ENCODE measurements at regions not wholly inside any gene's neighbourhood (a gene's known extent, or its start where the extent isn't known, plus 50 kb on each side); places are given as distances from the start of the nearest gene placed in this dataset.

DNA sequence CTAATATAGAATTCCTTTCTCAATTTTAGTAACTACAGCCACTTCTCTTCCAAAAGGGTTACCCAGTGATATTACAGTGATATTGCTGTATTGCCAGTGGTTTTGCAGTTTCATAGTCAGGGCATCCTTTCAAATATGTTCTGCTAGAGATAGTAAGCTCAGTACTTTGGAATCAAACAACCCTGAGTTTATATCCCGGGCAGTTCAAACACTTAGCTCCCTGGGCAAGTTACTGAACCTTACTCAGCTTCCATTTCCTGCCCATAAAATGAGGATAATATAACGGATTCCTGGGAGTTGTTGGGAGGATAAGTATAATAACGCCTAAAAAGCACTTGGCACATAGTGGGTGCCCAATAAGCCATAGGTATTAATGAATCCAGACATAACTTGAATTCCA lies 212.6 kb upstream of the PARD3B start:
- DNase-seq, result no peak

DNA sequence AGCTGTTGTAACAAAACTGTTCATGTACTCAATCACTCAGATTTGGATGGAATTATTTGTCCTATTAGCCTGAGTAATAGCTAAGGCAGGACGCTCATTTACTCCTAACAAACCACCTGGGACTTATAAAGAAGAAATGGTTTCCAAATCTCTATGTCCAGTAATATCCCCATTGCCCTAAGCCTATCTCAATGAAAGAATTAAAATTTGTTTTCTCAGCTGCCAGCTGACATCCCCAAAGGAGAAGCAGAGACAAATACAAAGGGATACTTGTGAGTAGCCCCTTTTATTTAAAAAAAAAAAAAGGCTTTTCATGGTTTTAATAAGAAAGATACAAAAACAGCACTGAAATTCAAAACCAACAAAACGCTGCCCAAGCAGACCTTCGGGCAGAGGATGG lies 211.4 kb upstream of the PARD3B start:
- no peak for DNase-seq

DNA sequence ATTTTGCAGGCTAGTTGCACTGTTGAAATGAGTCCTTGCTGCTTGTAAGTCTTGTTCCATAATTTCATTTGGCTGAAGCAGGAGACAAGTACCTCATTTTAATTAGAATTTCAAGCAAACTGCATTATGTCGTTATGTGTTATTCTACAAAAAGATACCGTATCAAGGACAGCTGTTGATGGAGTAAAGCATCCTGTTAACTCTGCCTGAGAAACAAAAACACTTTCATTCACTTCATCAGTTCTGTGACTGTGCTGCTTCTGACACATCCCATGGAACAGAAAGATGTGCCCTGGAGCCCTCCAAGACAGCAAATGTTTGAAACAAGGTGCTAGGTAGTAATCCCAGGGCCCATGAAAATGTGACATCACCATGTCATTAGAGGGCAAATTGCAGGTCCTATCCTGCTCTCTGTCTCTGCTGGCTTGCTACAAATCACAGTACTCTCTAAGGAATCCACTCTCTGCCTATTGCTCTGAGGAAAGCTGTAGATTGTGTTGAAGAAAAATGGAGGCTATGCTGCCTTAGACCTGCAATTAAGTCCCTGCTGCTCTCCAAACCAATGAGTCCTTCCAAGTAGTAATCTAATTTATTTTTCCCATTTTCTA lies 209.7 kb upstream of the PARD3B start:
- DNase-seq, result no peak

DNA sequence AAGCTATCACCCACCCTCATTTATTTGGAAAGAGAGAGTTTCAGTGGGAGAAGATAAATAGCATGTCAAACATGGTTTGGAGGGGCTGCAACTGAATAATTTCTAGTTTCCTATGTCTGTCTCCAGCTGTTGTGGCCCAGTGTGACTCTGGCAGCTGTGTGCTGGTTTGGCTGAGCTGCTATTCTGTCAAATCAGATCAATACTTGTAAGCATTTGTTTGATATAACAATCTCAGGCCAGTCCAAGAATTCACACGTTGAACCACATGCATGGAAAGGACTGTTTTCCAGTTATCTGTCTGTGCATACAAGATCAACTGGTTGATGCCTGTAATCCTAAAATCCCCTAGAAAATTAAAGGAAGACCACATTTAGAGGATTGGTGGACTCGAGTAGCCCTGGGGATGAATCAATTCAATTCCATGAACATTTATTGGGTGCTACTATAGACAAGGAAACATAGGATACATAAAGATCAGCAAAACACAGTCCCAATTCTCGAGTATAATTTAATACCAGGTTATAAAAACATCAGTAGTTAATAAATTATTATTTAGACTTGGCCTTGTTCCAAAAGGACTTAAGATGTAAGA lies 209.0 kb upstream of the PARD3B start:
- no peak for DNase-seq

DNA sequence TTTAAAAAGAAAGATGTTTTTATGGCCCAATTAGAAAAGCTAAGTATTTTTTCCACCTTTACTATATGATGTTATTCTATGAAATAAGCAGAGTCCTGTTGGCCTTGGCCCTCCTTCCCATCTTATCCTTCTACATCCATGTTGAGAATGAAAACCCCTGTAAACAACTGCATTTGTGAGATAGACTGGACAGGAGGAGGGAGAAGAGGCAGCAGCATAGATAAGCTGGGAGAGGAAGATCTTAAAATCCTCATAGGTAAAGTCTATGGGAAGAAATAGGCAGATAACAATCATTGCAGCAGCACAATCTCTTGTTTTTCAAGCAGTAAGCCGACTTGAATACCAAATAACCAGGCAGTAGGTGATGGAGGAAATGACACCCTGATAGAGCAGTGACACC lies 207.6 kb upstream of the PARD3B start:
- DNase-seq, result no peak

DNA sequence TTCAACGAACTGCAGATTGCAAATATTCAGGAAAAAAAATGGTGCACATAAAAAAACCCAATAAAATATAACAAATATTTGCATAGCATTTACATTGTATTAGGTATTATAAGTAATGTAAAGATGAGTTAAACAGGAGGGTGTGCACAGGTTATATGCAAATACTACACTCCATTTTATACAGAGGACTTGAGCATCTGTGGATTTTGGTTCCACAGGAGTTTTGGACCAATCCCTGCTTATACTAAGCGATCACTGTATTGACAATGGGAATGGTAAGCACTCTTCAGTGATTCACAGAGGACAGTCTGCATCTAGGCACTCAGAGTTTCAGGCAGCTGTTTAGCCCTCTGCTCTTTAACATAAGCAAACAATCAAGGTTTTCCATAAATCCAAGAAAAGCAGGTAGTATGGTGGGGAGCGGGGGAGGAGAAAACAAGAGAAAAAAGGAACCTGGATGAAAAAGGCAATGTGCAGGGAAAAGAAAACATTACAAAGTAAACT lies 206.0 kb upstream of the PARD3B start:
- no peak for DNase-seq

DNA sequence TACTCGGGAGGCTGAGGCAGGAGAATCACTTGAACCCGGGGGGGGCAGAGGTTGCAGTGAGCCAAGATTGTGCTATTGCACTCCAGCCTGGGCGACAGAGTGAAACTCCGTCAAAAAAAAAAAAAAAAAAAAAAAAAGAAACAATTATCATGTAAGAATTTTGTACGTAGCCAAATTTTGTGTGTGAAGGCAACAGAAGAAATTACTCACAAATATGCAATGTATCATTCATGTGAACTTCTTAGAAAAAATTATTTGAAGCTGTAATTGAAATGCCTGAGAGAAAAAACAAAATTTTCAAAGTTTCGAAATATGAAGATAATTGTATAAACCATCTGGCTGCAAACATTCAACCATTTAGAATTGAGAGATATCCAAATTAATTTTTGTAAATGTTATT lies 204.8 kb upstream of the PARD3B start:
- no peak for DNase-seq

DNA sequence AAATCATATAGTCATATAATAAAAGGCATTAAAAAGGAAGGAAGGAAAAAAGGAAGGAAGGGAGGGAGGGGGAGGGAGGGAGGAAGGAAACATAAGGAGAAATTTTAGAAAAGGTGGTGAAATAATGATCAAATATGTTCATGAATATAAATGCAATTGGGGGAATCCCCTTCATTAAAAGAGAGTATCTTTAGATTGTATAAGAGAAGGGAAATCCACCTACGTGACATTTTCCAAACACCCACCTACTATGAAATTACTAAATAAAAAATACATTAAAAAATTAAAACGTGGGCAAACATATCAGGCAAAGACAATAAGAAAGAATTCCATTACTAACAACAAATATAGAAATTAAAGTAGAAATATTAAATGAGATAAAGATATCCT lies 203.4 kb upstream of the PARD3B start:
- DNase-seq, result no peak

DNA sequence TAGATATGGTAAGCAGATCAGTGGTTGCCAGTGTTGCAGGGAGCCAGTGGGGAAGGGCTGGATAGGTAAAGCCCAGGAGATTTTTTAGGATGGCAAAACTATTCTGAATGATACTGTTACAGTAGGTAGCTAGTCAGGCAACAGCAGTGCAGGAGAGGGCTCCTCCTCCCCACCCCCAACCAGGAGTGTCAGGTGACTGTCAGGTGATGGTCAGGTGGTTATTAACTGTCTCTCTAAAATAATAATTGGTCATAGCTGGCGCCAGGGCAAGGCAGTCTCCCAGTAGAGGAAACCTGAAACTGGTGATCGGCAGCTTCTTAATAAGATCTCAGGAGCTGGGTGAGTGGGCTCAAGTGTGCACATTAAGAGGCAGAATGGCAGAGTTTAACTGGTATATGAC lies 201.6 kb upstream of the PARD3B start:
- DNase-seq, result no peak

DNA sequence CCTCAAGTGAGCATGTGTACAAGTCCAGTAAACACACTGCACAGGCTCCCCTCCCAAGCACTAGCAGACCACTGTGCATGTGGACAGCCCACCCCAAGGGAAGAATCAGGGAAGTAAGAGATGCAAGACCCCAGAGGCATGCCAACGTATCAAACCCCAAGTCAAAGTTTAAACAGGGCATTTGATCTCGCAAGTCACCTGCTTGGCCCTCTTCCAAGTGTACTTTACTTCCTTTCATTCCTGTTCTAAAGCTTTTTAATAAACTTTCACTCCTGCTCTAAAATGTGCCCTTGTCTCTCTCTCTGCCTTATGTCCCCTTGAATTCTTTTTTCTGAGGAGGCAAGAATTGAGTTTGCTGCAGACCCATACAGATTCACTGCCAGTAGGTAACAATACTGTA lies 201.2 kb upstream of the PARD3B start:
- no peak for DNase-seq

DNA sequence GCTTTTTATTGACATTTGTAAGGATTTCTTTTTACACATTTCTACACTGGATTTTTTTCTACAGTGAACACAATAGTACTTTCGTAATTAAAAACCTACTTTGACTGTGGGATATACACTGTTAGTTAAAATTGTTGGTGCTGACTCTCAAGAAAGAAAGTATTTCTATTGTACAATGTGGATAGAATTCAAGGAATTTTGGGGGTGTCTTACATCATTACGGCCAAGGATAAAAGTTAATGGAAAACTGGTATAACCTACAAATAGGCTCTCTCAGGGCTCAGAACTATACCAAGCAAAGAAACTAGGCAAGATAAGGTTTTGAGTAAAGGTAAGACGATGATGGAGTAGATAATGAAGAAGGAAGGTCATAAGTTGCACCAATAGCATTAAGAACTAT lies 198.4 kb upstream of the PARD3B start:
- no peak for DNase-seq

DNA sequence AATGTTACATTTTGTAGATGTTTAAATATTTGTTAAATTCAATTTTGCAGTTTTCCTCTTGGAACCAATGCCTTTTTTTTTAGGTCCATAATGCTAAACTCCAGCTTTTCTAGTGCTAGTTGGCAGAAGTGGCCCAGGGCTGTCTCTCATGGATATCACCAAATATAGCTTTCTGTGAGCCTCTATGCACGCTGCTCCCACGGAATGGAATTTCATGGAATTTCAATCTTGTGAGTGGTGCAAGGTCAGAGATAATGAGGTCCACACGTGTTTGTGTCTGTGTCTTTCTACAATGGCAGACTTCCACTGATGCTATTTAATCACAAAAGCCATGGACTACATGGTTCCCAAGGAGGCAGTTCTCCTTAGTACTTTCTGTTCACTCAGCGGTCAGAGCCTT lies 191.5 kb upstream of the PARD3B start:
- no peak for DNase-seq

DNA sequence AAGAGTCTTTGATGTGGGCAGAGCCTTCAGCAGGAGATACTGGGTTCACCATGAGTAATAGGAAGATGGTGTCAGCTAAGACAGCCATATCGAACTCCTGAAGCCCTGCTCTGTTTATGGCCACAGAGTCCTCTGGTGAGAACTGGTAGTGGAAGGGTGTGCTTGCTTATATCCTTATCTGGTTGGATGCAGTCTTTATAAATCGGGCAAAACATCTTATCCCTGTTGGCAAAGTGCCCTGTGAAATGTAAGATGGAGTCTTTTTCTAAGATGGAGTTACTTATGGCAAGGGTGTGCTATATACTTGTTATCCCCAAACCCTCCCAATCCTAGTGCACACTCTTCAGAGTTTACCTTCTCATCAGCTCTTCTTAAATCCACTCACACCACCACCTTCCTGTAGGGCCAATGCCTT lies 190.8 kb upstream of the PARD3B start:
- no peak for DNase-seq

DNA sequence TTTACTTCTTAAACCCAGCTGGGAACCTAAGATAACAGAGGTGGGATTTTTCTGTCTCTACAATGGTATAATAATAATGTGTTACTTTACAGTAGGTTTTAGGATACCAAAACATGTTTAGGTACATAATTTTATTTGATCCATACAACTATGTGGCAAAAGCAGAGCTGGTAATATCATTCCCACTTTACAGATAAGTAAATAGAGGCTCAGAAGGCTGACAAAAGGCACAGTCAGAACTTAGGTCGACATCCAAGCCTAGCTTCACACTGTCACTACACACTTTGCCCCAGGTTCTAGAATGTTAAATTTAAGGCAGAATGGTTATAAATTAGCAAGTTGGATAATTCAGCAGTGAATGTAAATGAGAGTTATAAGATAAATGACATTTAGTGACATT lies 189.6 kb upstream of the PARD3B start:
- DNase-seq, result no peak

DNA sequence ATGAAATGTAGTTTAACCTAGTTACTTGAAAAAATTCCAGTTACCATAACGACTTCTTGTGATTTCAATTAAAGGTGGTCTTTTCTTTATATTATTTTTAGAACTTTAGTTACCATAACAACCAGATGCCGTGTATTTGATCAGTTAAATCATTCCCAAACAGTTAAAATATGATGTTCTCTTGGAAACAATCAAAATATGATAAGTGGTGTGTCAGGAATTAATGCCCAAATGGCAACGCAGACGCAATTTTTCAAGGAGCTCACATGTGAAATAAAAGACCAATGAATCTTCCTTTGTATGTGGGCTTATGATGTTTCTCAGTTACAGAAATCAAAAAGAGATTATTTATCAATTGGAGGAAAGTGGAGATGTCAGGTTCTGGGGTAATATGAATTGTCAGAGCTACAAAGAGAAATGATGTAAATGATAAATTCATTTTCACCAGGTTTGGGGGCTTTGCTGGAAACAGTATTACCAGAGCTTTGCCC lies 189.1 kb upstream of the PARD3B start:
- no peak for DNase-seq

DNA sequence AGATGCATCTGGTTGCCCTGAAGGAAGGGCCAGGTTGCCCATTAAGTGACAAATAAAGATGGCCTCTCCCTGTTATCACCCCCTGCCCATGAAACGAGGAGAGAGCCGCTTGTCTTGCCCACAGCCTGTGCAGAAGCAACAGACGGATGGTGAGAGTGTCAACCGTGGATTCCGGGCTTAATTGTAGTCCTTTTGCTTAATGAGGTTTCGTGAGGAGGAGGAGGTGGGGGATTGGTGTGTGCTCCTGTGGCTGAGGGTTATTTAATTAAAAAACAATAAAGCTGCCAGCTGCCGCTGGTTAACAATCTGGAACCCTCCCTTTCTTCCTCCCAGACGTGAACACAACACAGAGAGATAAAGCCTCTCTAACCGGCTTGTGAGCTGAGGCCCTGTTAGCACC lies 188.0 kb upstream of the PARD3B start:
- no peak for DNase-seq

DNA sequence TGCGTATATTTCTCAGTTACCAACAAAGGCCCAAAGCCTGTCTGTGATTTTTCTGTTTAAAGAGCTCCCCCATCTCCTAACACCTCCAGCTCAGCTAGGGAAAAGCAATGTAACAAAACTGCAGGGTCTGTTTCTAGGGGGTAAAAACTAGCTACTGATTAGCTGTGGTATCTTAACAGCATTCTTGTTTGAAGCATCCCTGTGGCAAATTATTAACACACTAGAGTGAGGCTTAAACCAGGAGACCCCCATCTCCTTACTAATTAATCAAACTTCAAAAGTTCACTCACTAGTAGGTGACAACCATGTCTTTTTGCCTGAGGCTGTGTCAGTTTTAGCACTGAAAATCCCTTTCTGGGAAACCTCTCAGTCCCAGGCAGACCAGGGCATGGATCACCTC lies 186.2 kb upstream of the PARD3B start:
- no peak for DNase-seq

DNA sequence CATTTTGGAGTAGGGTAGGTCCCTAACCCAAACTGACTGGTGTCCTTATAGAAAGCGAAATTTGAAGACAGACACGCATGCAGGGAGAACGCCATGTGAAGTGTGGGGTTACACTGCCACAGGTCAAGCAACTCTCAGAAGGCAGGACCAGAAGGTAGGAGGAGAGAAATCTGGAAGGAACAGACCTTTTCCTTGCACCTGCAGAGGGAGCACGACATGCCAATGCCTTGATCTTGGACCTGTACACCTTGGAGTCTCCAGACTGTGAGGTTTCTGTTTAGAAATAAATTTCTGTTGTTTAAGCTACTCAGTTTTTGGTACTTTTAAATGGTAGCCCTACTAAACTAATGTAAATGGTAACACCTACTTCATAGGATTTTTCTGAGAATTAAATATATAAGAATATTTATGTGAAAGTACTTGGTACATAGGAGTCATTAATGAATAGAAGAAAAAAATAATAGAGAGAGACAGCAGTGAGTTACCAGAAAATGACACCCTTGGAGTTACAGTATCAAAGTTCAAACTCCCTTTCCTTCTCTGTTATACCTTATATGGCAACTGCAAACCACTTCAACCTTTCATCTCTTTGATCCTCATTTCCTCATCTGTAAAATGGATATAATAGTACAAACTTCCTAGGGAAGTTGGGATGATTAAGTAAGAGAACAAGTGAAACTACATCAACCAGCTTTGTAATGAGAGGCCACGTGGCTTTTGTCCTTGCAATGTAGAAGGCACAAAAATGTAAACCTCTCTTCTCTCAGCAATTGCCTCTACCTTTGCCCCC lies 184.9 kb upstream of the PARD3B start:
- no peak for DNase-seq

DNA sequence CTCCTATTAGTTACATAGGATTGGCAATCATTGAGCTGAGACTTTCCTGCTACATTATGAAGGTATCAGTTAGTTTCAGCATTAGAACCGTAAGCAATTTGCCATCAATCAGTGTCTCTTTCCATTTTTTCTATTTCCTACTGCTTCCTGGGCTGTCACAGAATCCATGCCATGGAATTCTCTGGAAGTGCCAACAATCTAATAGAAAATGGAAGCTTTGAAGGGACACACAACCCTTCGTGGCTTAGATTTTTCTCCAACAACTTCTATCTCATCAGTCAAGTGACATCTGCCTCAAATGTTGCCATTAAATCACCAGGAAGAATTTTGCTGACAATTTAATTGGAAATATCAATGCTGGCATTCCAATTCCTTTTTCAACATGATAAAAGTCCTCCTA lies 183.5 kb upstream of the PARD3B start:
- no peak for DNase-seq

DNA sequence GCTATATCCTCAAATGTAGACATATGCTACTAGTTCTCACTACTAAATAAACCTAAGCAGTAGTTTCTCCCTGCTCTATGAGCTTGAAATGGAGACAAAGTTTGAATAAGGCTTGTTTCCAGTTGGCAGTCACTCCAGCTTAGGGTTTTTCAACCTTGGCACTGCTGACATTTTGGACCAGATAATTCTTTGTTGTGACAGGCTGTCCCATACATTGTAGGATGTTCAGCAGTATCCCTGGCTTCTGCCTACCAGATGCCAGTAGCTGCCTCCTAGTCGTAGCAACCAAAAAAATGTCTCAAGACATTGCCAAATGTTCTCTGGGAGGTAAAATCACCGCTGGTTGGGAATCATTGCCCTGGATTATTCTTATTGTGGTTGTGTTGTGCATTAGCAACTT lies 182.7 kb upstream of the PARD3B start:
- DNase-seq, result no peak

DNA sequence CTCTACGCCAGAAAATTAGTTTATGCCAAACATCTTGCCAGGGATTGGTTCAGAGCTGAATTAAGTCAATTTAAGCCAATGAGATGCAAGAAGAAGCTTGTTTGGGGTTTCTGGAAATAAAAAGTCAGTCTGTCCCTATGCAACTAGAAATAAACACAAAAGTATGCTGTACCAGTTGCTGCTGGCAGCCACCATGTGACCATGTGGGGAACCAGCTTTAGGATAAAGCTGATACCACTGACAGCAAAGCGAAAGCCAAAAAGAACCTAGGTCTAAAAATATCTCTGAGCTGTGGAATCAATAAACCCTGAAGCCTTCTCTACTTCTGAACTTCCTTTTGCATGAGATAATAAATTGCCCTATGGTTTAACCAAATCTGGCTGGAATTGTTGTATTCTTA lies 181.8 kb upstream of the PARD3B start:
- DNase-seq, result no peak

DNA sequence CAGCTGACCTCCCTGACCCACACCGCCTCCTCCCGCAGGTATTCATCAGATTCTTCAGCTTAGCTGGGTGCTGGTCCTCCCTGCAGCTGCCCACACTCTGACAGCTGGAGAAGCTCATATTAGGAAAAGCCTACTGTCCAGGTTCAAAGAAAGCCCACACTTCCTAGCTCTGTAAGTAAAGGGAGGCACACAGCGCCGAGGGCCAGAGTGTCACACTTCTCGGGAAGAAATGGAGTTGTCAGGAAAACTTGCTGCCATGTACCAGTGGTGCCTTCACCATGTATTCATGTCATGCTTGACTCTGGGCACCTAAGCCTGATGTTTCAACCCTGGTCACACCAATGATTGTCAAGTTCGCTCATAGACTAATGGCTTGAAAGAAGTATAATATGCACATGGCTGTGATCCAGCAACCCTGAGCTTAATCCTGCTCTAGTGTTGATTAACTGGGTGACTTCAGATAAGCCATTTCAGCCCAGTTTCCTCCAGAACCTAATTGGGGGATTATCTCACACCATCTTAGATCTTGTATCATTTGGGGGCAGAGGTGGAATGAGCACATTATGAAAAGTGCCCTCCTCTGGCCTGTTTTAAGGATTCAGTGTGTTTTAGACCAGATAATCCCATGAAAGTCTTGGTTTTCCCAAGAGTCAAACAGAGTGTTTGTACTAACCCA lies 180.3 kb upstream of the PARD3B start:
- no peak for DNase-seq

DNA sequence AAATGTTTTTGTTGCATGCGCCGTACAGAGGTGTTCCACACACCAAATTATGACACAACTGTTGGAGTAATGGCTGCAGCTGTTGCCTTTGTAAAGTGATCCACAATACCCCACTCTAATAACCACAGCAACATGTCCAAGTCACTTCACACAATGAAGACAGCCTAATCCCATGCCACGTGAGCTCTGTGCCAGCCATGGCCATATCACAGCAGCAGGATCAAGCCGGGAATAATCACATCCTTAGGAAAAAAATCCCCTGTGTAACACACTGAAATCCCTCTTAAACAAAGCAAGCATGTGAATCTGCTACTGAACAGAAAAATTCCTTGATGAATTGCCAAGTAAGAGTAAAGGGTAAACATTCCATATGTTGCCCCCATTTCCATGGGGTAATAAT lies 179.5 kb upstream of the PARD3B start:
- no peak for DNase-seq

DNA sequence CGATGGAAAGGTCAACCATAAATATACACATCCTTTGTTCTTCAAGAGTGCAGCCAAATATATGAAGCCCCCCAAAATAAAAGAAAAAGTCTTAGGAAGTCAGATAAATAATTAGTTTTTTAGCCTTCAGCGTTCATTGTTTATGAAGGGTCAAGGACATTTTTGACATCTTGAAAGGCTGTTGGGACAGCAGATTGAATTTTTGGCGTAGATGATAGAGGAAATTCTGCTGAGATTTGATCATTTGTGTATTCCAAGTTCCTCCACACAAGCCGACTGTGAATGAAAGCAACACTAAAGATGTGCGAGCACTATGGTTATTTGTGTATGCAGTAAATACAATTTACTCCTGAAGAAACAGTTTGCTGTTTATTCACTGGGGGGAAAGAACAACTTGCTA lies 177.8 kb upstream of the PARD3B start:
- no peak for DNase-seq
